DLD1 (cell line): ENCODE measurements at regions not wholly inside any gene's neighbourhood (a gene's known extent, or its start where the extent isn't known, plus 50 kb on each side); places are given as distances from the start of the nearest gene placed in this dataset.

Experiments used
- in situ Hi-C: cut with HindIII; loops from 2 replicates; pipeline ENCODE4 v1.10.0; 2017; ENCODE audit warnings: low sequenced_read_pairs

DNA sequence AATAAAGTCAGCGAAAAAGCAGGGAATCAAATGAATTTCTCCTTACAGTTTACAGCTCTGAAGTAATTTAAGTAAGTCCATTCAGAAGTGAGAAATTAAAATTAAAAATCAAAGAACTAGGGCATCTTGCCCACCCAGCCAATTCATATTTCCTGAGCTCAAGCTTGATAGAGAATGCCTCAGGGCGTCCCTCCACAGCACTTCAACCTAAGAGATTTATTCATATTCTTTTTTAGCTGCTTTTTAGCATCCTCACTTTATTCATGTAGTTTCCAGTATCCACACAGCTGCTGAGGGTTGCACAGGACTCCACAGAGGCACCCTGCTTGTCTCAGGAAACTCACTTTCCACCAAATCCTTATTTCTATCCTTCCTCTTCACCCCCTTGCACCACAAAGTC, 900.3 kb downstream of the BCL11A start:
- in situ Hi-C loops, result no loop called here

- in situ Hi-C loops, result no loop called here
These were observed 922.7 kb downstream of the BCL11A start for GRCh38 chr2:59630789-59631188.

GRCh38 chr2:59627599-59627998, 925.9 kb downstream of the BCL11A start:
- in situ Hi-C loops, result no loop called here

DNA sequence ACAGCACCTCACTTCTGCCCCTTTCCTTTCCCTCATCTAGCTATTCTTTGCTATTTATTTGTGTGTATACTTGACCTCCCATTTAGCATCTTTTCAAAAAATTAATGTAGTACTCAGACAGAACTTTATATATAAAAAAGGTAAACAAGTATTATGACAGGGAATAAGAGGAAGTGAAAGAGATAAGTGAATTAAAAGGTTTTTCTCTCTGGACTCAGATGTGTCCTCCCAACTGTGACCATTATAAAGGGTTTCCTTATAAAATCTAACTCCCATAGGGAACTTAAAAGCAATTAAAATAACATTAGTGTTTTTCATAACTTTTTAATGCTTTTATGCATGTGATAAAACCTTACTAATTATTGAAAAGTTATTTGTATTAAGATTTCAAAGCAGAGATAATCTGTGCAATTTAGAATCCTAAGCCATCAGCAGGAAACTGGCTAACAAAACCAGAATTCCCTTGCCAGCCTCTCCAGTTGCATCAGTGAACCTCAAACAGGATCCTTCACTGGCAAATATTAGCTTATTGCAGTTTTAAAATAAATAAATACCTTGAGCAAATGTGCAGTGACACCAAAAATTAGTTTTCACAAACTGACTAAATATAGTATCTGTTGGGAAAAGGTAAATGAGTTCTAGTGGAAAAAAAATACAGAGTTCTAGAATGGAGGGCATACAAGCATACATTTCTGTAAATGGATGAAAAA, 930.7 kb downstream of the BCL11A start:
- in situ Hi-C loops, result no loop called here

GRCh38 chr2:59604123-59604522, 949.3 kb downstream of the BCL11A start:
- in situ Hi-C loops, result no loop called here

GRCh38 chr2:59594671-59595222, 958.7 kb downstream of the BCL11A start:
- in situ Hi-C loops, result no loop called here

- in situ Hi-C loops, result no loop called here
These were observed 962.7 kb downstream of the BCL11A start for GRCh38 chr2:59590798-59591197.

- in situ Hi-C loops, result no loop called here
These were observed 963.6 kb downstream of the BCL11A start for GRCh38 chr2:59589881-59590280.

DNA sequence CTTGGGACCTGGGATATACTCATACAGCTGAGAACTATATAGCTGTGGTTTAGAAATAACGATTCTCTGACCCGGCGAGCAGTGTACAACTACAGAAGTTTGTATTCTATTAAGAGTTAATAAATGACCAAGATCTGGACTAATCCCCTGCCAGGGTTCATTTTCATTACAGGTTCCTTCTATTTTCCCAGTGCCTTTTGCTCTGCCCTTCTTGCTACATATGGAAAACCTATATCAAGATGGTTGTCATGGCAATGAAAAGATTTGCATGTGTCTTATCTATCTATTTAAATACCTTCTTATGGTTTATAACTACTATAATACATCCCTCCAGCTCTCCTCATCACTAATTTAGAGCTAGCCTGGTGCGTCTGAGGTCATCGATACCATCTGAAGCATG, 965.2 kb downstream of the BCL11A start:
- in situ Hi-C loops, result no loop called here

DNA sequence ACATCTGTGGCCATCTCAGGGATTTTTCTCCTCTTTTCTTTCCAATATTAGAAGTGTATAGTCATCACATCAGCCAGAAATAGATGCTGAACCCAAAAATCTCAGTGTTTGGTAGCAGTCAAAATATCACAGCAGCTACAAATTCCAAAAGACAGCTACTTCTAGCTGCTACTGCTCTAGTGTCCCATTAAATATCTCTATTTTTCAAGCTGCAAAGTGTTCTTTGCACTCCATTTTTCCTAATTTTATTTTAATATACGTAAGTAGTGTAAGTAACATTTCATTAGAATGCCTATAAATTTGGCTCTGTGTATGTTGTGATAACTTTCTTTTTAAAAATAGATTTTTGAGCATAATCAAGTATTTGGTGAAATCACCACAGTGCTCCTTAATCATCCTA, 967.3 kb downstream of the BCL11A start:
- in situ Hi-C loops, result no loop called here

DNA sequence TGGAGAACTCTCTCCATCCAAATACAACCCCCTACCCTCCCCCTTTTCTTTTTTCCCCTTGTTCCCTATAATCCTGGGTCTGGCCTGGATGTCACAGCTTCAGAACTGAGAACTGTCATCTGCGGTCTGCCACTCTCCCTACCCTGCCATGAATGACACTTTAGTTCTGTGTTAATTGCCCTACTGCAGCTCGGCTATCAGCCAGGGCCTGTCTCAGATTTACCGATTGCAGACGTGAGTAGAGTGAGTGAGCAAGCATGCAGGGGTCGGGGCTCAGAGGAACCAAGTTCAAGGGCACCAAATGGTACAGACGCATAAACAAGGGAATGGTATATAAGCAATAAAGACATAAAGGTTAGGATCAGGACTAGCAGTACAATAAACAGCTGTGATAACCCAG, 967.8 kb downstream of the BCL11A start:
- in situ Hi-C loops, result no loop called here

GRCh38 chr2:59584958-59585357, 968.5 kb downstream of the BCL11A start:
- in situ Hi-C loops, result no loop called here

DNA sequence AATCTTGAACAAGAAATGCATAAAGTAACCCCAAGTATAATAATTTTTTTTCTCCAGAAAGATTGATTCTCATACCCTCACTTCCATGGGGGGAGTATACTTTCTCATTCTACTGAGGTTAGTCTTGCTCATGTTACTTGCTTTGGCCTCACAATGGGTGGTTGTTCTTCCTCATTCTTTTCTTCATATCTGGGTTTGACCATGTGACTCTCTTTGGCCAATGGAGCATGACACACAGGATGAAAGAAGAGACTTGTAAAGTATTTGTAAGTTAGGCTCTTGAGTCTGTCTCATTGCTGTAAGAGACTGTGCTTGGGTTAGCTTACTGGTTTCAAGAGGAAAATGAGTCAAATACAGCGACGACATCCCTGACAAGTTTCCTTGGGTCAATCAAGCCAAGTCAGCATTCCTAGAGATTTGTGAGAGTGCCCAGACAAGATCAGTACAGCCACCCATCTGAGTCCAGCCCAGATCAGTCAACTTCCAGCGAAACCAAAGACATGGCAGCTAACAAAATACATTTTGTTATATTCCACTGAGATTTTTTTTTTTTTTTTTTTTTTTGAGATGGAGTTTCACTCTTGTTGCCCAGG, 970.2 kb downstream of the BCL11A start:
- in situ Hi-C loops, result no loop called here

DNA sequence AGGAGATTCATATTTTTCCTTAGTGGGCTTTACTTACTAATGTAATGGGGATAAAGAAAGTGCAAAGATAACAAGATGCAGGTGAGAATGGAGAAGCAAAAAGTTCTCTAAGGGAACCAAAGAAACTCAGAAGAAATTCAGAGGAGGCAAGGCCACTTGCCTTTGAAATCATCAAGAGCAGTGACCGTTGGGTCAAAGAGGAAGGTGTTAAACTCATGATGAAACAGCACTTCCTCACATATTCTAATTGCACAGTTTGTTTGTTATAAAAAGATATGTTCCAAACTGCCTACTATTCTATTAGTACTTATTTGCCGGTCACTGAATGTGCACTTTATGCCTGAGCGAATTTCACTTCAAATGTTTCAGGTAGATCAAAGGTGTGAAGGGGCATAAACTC, 975.1 kb downstream of the BCL11A start:
- in situ Hi-C loops, result no loop called here

GRCh38 chr2:59575191-59575590, 978.3 kb downstream of the BCL11A start:
- in situ Hi-C loops, result no loop called here

DNA sequence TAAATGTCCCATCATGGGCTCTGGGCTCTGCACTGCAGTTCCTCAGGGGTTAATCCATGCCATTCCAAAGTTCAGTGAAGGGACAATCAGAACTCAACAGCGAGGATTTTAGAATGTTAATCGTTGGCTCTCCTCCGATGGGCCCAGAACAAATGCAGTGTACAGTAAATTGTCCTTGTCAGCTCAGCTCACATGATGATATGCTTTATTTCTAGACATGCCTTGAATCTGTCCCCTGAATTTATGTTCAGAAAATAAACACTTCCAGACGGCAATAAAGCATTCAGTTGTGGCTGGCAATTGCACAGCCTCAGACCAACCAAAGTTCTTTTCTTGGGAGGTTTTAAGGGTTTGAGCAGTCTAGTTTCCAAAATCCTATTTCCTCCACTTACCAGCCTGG, 981.2 kb downstream of the BCL11A start:
- in situ Hi-C loops, result no loop called here

- in situ Hi-C loops, result no loop called here
These were observed 982.6 kb downstream of the BCL11A start for GRCh38 chr2:59570818-59571217.

DNA sequence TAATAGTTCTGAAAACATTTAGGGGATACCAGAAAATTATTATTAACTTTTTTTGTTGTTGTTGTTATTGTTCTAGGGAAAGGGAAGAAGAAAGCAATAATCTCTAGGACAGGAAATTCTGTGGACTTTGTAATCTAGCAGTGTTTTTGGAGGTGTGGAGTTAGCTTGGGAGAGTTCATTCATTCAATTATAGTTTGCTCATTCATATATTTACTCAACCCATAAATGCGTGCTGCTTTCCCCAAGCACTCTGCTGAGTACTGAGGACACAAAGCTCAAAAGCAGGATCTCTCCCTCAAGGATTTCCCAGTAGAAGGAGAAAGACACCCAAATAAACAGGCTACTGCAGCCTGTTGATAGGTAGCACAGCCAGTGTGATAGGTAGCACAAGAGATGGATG, 984.3 kb downstream of the BCL11A start:
- in situ Hi-C loops, result no loop called here

DNA sequence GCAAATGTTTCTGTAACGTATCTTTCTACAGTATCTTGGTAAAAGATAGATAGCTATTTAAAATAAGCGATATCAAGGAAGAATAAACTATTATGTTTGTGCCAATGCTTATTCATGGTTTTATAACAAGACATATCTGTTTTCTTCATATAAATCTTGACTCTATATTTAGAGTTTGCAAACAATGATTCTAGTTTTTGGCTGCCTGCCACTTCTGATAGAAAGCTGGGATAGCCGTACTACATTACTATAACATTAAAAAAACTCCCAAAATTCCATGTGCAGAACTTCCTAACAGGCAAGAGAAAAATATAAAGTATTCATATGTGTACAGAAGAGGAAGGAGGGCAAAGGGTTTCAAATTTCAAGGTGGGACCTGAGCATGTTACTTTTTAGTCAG, 985.0 kb downstream of the BCL11A start:
- in situ Hi-C loops, result no loop called here

- in situ Hi-C loops, result no loop called here
These were observed 986.3 kb downstream of the BCL11A start for GRCh38 chr2:59567151-59567550.

DNA sequence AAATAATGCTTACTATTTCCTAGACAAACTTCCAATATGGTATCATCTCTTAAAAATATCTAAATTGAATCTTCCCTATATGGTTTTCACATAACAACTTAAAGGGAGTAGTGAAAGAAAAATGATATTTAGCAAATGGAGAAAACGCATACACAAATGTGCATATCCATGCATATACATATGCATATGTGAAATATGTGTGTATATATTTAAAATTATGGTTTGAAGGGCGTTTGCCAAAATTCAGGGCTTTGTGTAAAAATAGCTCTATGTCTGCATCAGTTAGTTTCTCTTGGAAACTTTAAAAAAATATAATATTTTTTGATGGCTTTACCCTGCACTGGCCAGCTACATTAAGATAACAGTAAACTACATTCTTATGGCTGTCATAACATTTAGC, 986.7 kb downstream of the BCL11A start:
- in situ Hi-C loops, result no loop called here

DNA sequence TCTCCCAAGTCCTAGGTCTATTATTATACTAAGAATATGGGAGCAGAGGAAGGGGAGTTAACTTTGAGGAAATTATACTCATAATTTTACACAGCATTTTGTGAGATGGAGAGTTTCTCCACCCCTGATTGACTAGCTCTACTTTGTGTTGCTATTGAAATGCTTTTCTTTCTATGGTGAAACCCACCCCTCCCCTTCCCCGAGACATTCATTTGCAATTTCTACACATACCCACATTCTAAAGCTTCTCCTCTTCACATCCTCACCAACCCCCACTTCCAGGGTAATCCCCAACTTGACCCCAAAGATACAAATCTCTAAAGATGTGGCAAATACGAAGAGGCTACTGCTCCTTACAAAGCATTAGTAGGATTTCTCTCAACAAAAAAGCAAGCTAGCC, 992.2 kb downstream of the BCL11A start:
- in situ Hi-C loops, result no loop called here

DNA sequence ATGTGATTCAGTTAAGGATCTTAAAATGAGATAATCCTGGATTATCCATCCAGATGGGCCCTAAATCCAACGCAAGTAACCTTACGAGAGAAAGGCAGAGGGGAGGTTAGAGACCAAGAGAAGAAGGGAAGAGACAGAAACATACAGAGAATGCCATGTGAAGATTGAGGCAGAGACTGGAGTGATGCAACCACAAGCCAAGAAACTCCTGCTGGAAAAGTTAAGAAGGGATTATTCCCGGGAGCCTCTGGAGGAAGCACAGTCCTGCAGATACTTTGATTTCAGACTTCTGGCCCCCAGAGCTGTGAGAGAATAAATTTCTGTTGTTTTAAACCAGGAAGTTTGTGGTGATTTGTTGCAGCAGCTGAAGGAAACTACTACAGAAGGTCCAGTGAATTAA, 992.7 kb downstream of the BCL11A start:
- in situ Hi-C loops, result no loop called here
